H1 (cell line): ENCODE measurements at regions not wholly inside any gene's neighbourhood (a gene's known extent, or its start where the extent isn't known, plus 50 kb on each side); places are given as distances from the start of the nearest gene placed in this dataset.

Experiments used
- CTCF ChIA-PET: fragments of 300-600 bp; sonication (Branson Sonifier 250); formaldehyde crosslinking; loops from one replicate; lab custom pipeline; 2021; ENCODE audit not compliant: partially characterized antibody; lab: Charles Lee
- POLR2A ChIA-PET: fragments of 300-600 bp; sonication (Branson Sonifier 250); formaldehyde crosslinking; loops from one replicate; lab custom pipeline; 2021; ENCODE audit warnings: inconsistent platforms; ENCODE audit not compliant: partially characterized antibody; lab: Charles Lee
- DNase-seq, 2 experiments: peaks; one replicate each; pipeline versions ENCODE4 v3.0.0 to v3.0.0-alpha.2; 2010 to 2022; ENCODE audit warnings: low spot score in 2 of 2, low read depth in 1 of 2, mixed read lengths in 1 of 2
- FAIRE-seq: peaks from 2 replicates; lab custom pipeline; 2011; peaks lifted over from hg19 to GRCh38; lab: Jason Lieb, UNC
- H2AFZ ChIP-seq: 2 replicates; pipeline ENCODE4 v1.8.1; 2012; ENCODE audit warnings: low read length, inconsistent platforms
- H2AK5ac ChIP-seq: 2 replicates; pipeline ENCODE4 v1.6.1; 2013; ENCODE audit warnings: low read depth, low read length
- H2BK120ac ChIP-seq: replicated peaks from 2 replicates; pipeline ENCODE3; 2013; ENCODE audit warnings: low read depth, low read length, inconsistent platforms
- H2BK12ac ChIP-seq: 2 replicates; pipeline ENCODE4 v1.6.1; 2013; ENCODE audit warnings: low read depth, low read length
- H2BK15ac ChIP-seq: 2 replicates; pipeline ENCODE4 v1.6.1; 2013; ENCODE audit warnings: low read length
- H2BK20ac ChIP-seq: 2 replicates; pipeline ENCODE4 v1.6.1; 2013; ENCODE audit warnings: low read length
- H2BK5ac ChIP-seq: 2 replicates; pipeline ENCODE4 v1.6.1; 2013; ENCODE audit warnings: low read depth, low read length
- H3K14ac ChIP-seq: 2 replicates; pipeline ENCODE4 v1.6.1; 2013; ENCODE audit warnings: inconsistent platforms; ENCODE audit not compliant: insufficient read length
- H3K18ac ChIP-seq: 2 replicates; pipeline ENCODE4 v1.6.1; 2013; ENCODE audit warnings: low read length; ENCODE audit errors: extremely low read depth
- H3K23ac ChIP-seq: 2 replicates; pipeline ENCODE4 v1.6.1; 2013; ENCODE audit warnings: inconsistent platforms; ENCODE audit not compliant: insufficient read length
- H3K23me2 ChIP-seq: 2 replicates; pipeline ENCODE4 v1.6.1; 2013; ENCODE audit warnings: low read depth, low read length
- H3K27ac ChIP-seq: 2 replicates; pipeline ENCODE4 v1.6.1; 2011; ENCODE audit warnings: low read depth, low read length, inconsistent platforms
- H3K27me3 ChIP-seq, 4 experiments: replicated peaks in 1 of 4; 1 replicate in 1 of 4; 2 replicates in 3 of 4; pipeline versions ENCODE4 v1.6.1 to v1.8.1; 2011 to 2013; ENCODE audit warnings: low read length in 3 of 4, mild to moderate bottlenecking in 3 of 4, inconsistent platforms in 2 of 4, mixed read lengths in 2 of 4, moderate library complexity in 1 of 4; ENCODE audit not compliant: control insufficient read depth in 3 of 4, insufficient read depth in 3 of 4; ENCODE audit errors: extremely low read depth in 1 of 4
- H3K36me3 ChIP-seq, 4 experiments: 2 replicates each; pipeline versions ENCODE4 v1.6.1 to v1.8.1; 2011 to 2013; ENCODE audit warnings: mild to moderate bottlenecking in 4 of 4, low read length in 3 of 4, moderate library complexity in 2 of 4, control low read depth in 1 of 4, inconsistent platforms in 1 of 4; ENCODE audit not compliant: insufficient read depth in 4 of 4, control insufficient read depth in 2 of 4
- H3K4ac ChIP-seq: replicated peaks from 2 replicates; pipeline ENCODE3; 2013; ENCODE audit warnings: low read length, low read depth, mixed read lengths, inconsistent platforms; ENCODE audit not compliant: insufficient read length
- H3K4me1 ChIP-seq, 4 experiments: replicated peaks in 1 of 4; 1 replicate in 1 of 4; 2 replicates in 3 of 4; pipeline versions ENCODE4 v1.6.1 to v1.8.1; 2011 to 2013; ENCODE audit warnings: low read length in 3 of 4, inconsistent platforms in 2 of 4, mixed read lengths in 1 of 4; ENCODE audit not compliant: insufficient read depth in 4 of 4, control insufficient read depth in 3 of 4
- H3K4me2 ChIP-seq, 2 experiments: 2 replicates each; pipeline versions ENCODE4 v1.6.1 to v1.8.1; 2011 to 2013; ENCODE audit warnings: low read depth in 2 of 2, low read length in 2 of 2, control low read depth in 1 of 2, inconsistent platforms in 1 of 2, mild to moderate bottlenecking in 1 of 2; ENCODE audit not compliant: insufficient read depth in 1 of 2
- H3K4me3 ChIP-seq, 4 experiments: fragments of 200-600, 300-600 bp in 1 of 4; sonication (generic), shearing (Covaris generic), sonication (Bioruptor Twin) in 1 of 4; 2 replicates each; pipeline versions ENCODE4 v1.5.1 to v1.8.1; 2011 to 2016; ENCODE audit warnings: low read length in 4 of 4, low read depth in 3 of 4, control low read depth in 2 of 4, inconsistent platforms in 2 of 4, mild to moderate bottlenecking in 2 of 4, mixed read lengths in 1 of 4, moderate library complexity in 1 of 4; ENCODE audit not compliant: insufficient read depth in 2 of 4; ENCODE audit errors: extremely low read depth in 1 of 4
- H3K56ac ChIP-seq: replicated peaks from 2 replicates; pipeline ENCODE3; 2013; ENCODE audit warnings: low read depth, mild to moderate bottlenecking, mixed read lengths, low read length, inconsistent platforms; ENCODE audit not compliant: insufficient read length
- H3K79me1 ChIP-seq: 2 replicates; pipeline ENCODE4 v1.6.1; 2013; ENCODE audit warnings: low read depth, low read length, control low read depth
- H3K79me2 ChIP-seq, 2 experiments: 2 replicates each; pipeline versions ENCODE4 v1.6.1 to v1.8.1; 2012 to 2013; ENCODE audit warnings: low read length in 2 of 2, mild to moderate bottlenecking in 2 of 2, inconsistent platforms in 1 of 2; ENCODE audit not compliant: insufficient read depth in 2 of 2, control insufficient read depth in 1 of 2
- H3K9ac ChIP-seq, 4 experiments: replicated peaks in 1 of 4; 1 replicate in 1 of 4; 2 replicates in 3 of 4; pipeline versions ENCODE4 v1.6.1 to v1.8.1; 2011 to 2013; ENCODE audit warnings: low read depth in 3 of 4, low read length in 3 of 4, control low read depth in 2 of 4, mild to moderate bottlenecking in 2 of 4, moderate library complexity in 2 of 4, inconsistent platforms in 1 of 4; ENCODE audit errors: extremely low read depth in 1 of 4
- H3K9me3 ChIP-seq, 2 experiments: 2 replicates each; pipeline versions ENCODE4 v1.6.1 to v1.8.1; 2012 to 2013; ENCODE audit warnings: mild to moderate bottlenecking in 2 of 2, moderate library complexity in 2 of 2, control low read depth in 1 of 2, inconsistent platforms in 1 of 2, low read depth in 1 of 2, low read length in 1 of 2, mixed read lengths in 1 of 2; ENCODE audit not compliant: insufficient read depth in 2 of 2
- H4K20me1 ChIP-seq, 2 experiments: replicated peaks in 1 of 2; 2 replicates each; pipeline versions ENCODE3 to v1.8.1; 2011 to 2013; ENCODE audit warnings: inconsistent platforms in 2 of 2, low read length in 2 of 2, mild to moderate bottlenecking in 1 of 2; ENCODE audit not compliant: insufficient read depth in 2 of 2, control insufficient read depth in 1 of 2
- H4K5ac ChIP-seq: 2 replicates; pipeline ENCODE4 v1.6.1; 2013; ENCODE audit warnings: low read length, low read depth, mixed read lengths, inconsistent platforms; ENCODE audit not compliant: insufficient read length
- H4K8ac ChIP-seq: 2 replicates; pipeline ENCODE4 v1.8.0; 2013; ENCODE audit warnings: mild to moderate bottlenecking, moderate library complexity, low read length, inconsistent platforms; ENCODE audit not compliant: insufficient read depth; ENCODE audit errors: extremely low read depth
- H4K91ac ChIP-seq: replicated peaks from 2 replicates; pipeline ENCODE3; 2013; ENCODE audit warnings: low read length, mixed read lengths, inconsistent platforms; ENCODE audit not compliant: insufficient read length
- MAFK ChIP-seq: IDR thresholded peaks from 2 replicates; pipeline ENCODE4 v1.6.1; 2012; ENCODE audit warnings: low read depth, mild to moderate bottlenecking, improper control_type of control experiment, low read length
- TEAD4 ChIP-seq: IDR thresholded peaks from 2 replicates; pipeline ENCODE4 v1.6.1; 2012; ENCODE audit warnings: low read depth, low read length, inconsistent platforms, mixed read lengths
- WGBS, 2 experiments: shearing (Covaris generic) in 1 of 2; methylation state at CpG; one replicate each; pipeline versions ENCODE4 v1.1.6 to v1.1.7; 2013 to 2015; ENCODE audit warnings: low lambda C conversion rate in 2 of 2, mixed read lengths in 2 of 2, inconsistent platforms in 1 of 2, low coverage in 1 of 2, missing lambda C conversion rate in 1 of 2; ENCODE audit not compliant: insufficient replicate concordance in 2 of 2, insufficient coverage in 1 of 2, insufficient read length in 1 of 2; ENCODE audit errors: extremely low coverage in 1 of 2, missing lambda C conversion rate in 1 of 2; 5-methylcytosine and 5-hydroxymethylcytosine counted together

DNA sequence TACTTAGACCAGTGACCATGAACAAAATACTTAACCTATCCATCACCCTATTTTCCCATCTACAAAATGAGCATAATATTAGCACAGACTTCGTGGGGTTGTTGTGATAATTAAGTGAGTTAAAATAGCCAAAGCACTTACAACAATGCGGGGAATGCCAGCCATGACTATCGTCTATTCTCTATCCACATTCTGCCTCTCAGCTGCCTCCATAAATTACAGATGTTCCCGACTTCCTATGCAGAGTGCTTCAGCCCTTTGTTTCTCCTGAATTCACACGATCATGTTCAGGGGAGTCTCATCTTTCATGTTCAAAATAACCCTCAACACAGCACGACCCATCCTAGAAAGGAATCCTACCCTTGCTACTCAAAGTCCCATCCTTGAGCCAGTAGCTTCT lies 211.6 kb downstream of the EN1 start:
- Histone ChIP-seq H3K23ac (no peak overlapping the region), H3K27me3 (peaks cover 0 to 2% (median 0%) of the 10 kb centered on the region in 4 experiments; a peak in 1 of 7 replicates), H3K9me3 (no peaks in the 10 kb centered on the region; a peak in 1 of 4 replicates), H3K23me2 (no peaks in the 10 kb centered on the region; the same call in 1 of the 2 replicates), H3K27ac (no peak overlapping the region), H3K56ac (no peak overlapping the region), H2BK5ac (no peak overlapping the region), H3K79me1 (no peaks in the 10 kb centered on the region), H4K20me1 (no peaks in the 10 kb centered on the region), H3K18ac (no peak overlapping the region), H2BK12ac (0 out of 2 replicates have a peak overlapping the region, but pooled peaks have one; percentile 10), H3K79me2 (no peaks in the 10 kb centered on the region), H4K5ac (no peak overlapping the region), H2BK120ac (no peak overlapping the region), H2BK20ac (no peak overlapping the region), H3K36me3 (no peaks in the 10 kb centered on the region), H2AK5ac (peak overlapping the region; percentile 68; the same call in 1 of the 2 replicates), H3K4me2 (peak overlapping the region in 1 of 2 experiments; percentile 15; a peak in 1 of 4 replicates), H3K4me3 (no peak overlapping the region), H4K8ac (no peak overlapping the region), H3K4me1 (peaks cover 0 to 9% (median 3%) of the 10 kb centered on the region in 4 experiments; a peak in 2 of 7 replicates), H2BK15ac (no peak overlapping the region), H2AFZ (peak overlapping the region; percentile 84; the same call in 1 of the 2 replicates), H3K14ac (no peak overlapping the region), H3K4ac (no peak overlapping the region), H3K9ac (no peak overlapping the region), H4K91ac (no peak overlapping the region)
- CTCF ChIA-PET: interaction anchor here (1.0 kb wide), 1 partner anchor 15 kb away, joined by 3 read pairs; no protein-coding TSS in a partner anchor
- FAIRE-seq: no peak
- TF ChIP-seq MAFK (no peak), TEAD4 (peak; percentile 57; the same call in 1 of the 2 replicates)
- POLR2A ChIA-PET: no interaction called here
- 66% methylated on average over 6 of the region's 6 CpGs; no CpG with 5 or more reads in 1 of the 2 experiments for WGBS, 2 experiments
- DNase-seq: no peak
